ENCODE measurements at regions not wholly inside any gene's neighbourhood (a gene's known extent, or its start where the extent isn't known, plus 50 kb on each side); places are given as distances from the start of the nearest gene placed in this dataset.

DNA sequence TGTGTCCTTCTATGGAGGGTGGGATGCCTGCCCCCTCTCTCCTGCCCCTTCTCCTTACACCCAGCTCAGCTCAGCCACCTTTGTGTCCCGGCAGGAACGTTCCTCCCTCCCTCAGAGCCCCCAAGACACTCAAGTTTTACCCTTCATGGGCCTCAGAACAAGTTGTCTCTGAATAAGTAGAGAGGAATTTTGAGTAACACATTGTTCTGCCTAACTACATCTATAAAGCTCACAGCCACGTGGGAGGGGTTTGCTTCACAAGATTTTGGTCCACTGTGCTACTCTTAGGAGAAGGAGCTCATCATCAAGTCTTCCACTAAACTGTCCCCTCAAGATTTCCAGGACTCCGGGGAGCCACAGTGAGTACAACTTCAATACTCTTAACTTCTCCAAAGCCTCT is 51.6 kb upstream of the ZNF32 start:
- no peak for DNase-seq (ENCODE audit: low spot score)
- in situ Hi-C loops (cut with HindIII; ENCODE audit: low sequenced_read_pairs) = no loop called here

DNA sequence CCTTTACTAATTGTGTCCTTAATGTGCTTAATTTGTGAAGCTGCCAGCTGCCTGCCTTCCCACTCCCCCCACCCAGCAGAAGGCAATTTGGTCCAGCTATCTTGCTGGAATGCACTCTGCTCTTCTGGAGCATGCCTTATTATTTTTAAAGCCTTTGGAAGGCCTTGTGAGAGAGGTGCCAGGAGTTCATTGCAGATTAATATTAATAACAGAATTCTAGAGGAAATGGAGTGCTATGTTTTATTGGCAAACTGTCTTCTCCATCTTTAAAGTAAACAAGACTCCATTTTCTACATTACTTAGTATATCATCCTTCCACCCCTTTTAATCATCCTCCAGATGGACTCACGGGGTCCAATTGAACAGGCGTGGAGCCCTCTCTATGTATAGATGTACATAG is 50.8 kb upstream of the ZNF32 start:
- in situ Hi-C loops (cut with HindIII; ENCODE audit: low sequenced_read_pairs) = no loop called here
- no peak for DNase-seq (ENCODE audit: low spot score)

All from G401 (cell line).